HEK293 (cell line): ENCODE measurements at regions not wholly inside any gene's neighbourhood (a gene's known extent, or its start where the extent isn't known, plus 50 kb on each side); places are given as distances from the start of the nearest gene placed in this dataset.

Experiments used
- SETDB1 ChIP-seq: IDR thresholded peaks from one replicate; pipeline ENCODE4 v1.6.1; 2017; ENCODE audit warnings: mild to moderate bottlenecking, low read length, moderate library complexity, mixed read lengths; ENCODE audit not compliant: insufficient read length
- YY1 ChIP-seq: fragments of 450-650 bp; formaldehyde crosslinking; IDR thresholded peaks from 2 replicates; pipeline ENCODE4 v1.5.1; 2018; ENCODE audit warnings: missing biosample characterization, missing genetic modification characterization
- ZNF10 ChIP-seq: fragments of 450-650 bp; formaldehyde crosslinking; IDR thresholded peaks from 2 replicates; pipeline ENCODE4 v1.5.1; 2017; ENCODE audit warnings: missing biosample characterization, missing genetic modification characterization
- ZNF174 ChIP-seq: fragments of 450-650 bp; formaldehyde crosslinking; IDR thresholded peaks from 2 replicates; pipeline ENCODE4 v1.5.0; 2017; ENCODE audit warnings: missing biosample characterization, mild to moderate bottlenecking, missing genetic modification characterization
- ZNF211 ChIP-seq: fragments of 450-650 bp; formaldehyde crosslinking; IDR thresholded peaks from 2 replicates; pipeline ENCODE4 v1.5.1; 2016; ENCODE audit warnings: low read depth, missing biosample characterization, missing genetic modification characterization
- ZNF292 ChIP-seq: fragments of 450-650 bp; formaldehyde crosslinking; IDR thresholded peaks from 2 replicates; pipeline ENCODE4 v1.5.1; 2016; ENCODE audit warnings: low read depth, missing biosample characterization, missing genetic modification characterization, borderline replicate concordance
- ZNF335 ChIP-seq: fragments of 450-650 bp; formaldehyde crosslinking; conservative IDR thresholded peaks from 2 replicates; pipeline ENCODE4 v1.5.1; 2016; ENCODE audit warnings: missing biosample characterization, missing genetic modification characterization
- ZNF549 ChIP-seq: fragments of 450-650 bp; IDR thresholded peaks from 2 replicates; pipeline ENCODE4 v1.5.1; 2018; ENCODE audit warnings: missing biosample characterization, missing genetic modification characterization, mild to moderate bottlenecking, inconsistent platforms, moderate library complexity
- ZNF624 ChIP-seq: fragments of 450-650 bp; formaldehyde crosslinking; IDR thresholded peaks from 2 replicates; pipeline ENCODE4 v1.5.1; 2017; ENCODE audit warnings: missing biosample characterization, missing genetic modification characterization
- ZNF768 ChIP-seq: fragments of 450-650 bp; formaldehyde crosslinking; IDR thresholded peaks from 2 replicates; pipeline ENCODE4 v1.5.1; 2018; ENCODE audit warnings: missing biosample characterization, mild to moderate bottlenecking, missing genetic modification characterization
- ZNF785 ChIP-seq: fragments of 450-650 bp; formaldehyde crosslinking; IDR thresholded peaks from 2 replicates; pipeline ENCODE4 v1.5.1; 2016; ENCODE audit warnings: missing biosample characterization, missing genetic modification characterization
- TF ChIP-seq, protein P1 (sequence below): fragments of 450-650 bp; formaldehyde crosslinking; IDR thresholded peaks from 2 replicates; pipeline ENCODE4 v1.5.1; 2016; ENCODE audit warnings: missing biosample characterization, missing genetic modification characterization
- TF ChIP-seq, protein P2 (sequence below): fragments of 450-650 bp; formaldehyde crosslinking; IDR thresholded peaks from 2 replicates; pipeline ENCODE4 v1.5.1; 2016; ENCODE audit warnings: missing biosample characterization, missing genetic modification characterization
- TF ChIP-seq, protein P3 (sequence below): fragments of 450-650 bp; formaldehyde crosslinking; optimal IDR thresholded peaks from 2 replicates; pipeline ENCODE3; 2016; ENCODE audit warnings: missing biosample characterization, mild to moderate bottlenecking, missing genetic modification characterization

DNA sequence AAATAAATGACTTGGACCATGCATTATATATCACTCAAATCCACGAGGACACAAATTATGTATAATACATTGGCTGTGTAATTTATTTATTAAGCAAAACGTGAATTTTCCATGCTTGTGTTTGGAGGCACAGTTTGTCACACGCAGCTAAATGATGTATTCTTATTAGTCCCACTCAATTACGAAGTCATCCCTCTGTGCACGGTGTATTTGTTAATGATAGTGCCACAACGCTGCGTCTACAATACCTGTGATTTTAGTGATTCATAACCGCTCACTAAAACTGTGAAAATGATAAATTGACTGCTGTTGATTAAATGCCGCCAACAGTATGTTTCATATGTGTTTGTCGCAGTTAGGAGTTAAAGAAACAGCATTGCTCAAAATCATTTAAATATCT lies 358.3 kb downstream of the ZNF516 start:
- TF ChIP-seq ZNF174 (no peak), SETDB1 (no peak), ZNF785 (tag by site-specific recombination) (no peak), ZNF549 (tag by site-specific recombination) (no peak), ZNF211 (no peak), ZNF335 (tag by site-specific recombination) (no peak), ZNF292 (tag by site-specific recombination) (no peak), YY1 (tag by site-specific recombination) (no peak), ZNF768 (no peak), ZNF10 (no peak), ZNF624 (tag by site-specific recombination) (no peak)
- TF ChIP-seq, protein P1, sequence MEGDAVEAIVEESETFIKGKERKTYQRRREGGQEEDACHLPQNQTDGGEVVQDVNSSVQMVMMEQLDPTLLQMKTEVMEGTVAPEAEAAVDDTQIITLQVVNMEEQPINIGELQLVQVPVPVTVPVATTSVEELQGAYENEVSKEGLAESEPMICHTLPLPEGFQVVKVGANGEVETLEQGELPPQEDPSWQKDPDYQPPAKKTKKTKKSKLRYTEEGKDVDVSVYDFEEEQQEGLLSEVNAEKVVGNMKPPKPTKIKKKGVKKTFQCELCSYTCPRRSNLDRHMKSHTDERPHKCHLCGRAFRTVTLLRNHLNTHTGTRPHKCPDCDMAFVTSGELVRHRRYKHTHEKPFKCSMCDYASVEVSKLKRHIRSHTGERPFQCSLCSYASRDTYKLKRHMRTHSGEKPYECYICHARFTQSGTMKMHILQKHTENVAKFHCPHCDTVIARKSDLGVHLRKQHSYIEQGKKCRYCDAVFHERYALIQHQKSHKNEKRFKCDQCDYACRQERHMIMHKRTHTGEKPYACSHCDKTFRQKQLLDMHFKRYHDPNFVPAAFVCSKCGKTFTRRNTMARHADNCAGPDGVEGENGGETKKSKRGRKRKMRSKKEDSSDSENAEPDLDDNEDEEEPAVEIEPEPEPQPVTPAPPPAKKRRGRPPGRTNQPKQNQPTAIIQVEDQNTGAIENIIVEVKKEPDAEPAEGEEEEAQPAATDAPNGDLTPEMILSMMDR (tag by site-specific recombination): no peak
- TF ChIP-seq, protein P2, sequence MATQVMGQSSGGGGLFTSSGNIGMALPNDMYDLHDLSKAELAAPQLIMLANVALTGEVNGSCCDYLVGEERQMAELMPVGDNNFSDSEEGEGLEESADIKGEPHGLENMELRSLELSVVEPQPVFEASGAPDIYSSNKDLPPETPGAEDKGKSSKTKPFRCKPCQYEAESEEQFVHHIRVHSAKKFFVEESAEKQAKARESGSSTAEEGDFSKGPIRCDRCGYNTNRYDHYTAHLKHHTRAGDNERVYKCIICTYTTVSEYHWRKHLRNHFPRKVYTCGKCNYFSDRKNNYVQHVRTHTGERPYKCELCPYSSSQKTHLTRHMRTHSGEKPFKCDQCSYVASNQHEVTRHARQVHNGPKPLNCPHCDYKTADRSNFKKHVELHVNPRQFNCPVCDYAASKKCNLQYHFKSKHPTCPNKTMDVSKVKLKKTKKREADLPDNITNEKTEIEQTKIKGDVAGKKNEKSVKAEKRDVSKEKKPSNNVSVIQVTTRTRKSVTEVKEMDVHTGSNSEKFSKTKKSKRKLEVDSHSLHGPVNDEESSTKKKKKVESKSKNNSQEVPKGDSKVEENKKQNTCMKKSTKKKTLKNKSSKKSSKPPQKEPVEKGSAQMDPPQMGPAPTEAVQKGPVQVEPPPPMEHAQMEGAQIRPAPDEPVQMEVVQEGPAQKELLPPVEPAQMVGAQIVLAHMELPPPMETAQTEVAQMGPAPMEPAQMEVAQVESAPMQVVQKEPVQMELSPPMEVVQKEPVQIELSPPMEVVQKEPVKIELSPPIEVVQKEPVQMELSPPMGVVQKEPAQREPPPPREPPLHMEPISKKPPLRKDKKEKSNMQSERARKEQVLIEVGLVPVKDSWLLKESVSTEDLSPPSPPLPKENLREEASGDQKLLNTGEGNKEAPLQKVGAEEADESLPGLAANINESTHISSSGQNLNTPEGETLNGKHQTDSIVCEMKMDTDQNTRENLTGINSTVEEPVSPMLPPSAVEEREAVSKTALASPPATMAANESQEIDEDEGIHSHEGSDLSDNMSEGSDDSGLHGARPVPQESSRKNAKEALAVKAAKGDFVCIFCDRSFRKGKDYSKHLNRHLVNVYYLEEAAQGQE (tag by site-specific recombination): no peak
- TF ChIP-seq, protein P3, sequence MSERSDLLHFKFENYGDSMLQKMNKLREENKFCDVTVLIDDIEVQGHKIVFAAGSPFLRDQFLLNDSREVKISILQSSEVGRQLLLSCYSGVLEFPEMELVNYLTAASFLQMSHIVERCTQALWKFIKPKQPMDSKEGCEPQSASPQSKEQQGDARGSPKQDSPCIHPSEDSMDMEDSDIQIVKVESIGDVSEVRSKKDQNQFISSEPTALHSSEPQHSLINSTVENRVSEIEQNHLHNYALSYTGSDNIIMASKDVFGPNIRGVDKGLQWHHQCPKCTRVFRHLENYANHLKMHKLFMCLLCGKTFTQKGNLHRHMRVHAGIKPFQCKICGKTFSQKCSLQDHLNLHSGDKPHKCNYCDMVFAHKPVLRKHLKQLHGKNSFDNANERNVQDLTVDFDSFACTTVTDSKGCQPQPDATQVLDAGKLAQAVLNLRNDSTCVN (tag by site-specific recombination): no peak
